ENCODE measurements at regions not wholly inside any gene's neighbourhood (a gene's known extent, or its start where the extent isn't known, plus 50 kb on each side); places are given as distances from the start of the nearest gene placed in this dataset.

GRCh38 chr3:182440101-182440500 lies 353.2 kb upstream of the ATP11B start:
- no peak for FAIRE-seq
- no peak for DNase-seq (ENCODE audit: low spot score)

GRCh38 chr3:182445576-182445975 lies 347.7 kb upstream of the ATP11B start:
- no peak for FAIRE-seq
- no peak for DNase-seq (ENCODE audit: low spot score)

GRCh38 chr3:182450942-182451787 lies 342.1 kb upstream of the ATP11B start:
- no peak for FAIRE-seq
- DNase-seq (ENCODE audit: low spot score): no peak

- no peak for DNase-seq (ENCODE audit: low spot score)
- FAIRE-seq: no peak
Observed at GRCh38 chr3:182451871-182452270, 341.4 kb upstream of the ATP11B start.

- no peak for FAIRE-seq
- no peak for DNase-seq (ENCODE audit: low spot score)
Observed at GRCh38 chr3:182455011-182455410, 338.3 kb upstream of the ATP11B start.

GRCh38 chr3:182460303-182460702 lies 333.0 kb upstream of the ATP11B start:
- DNase-seq (ENCODE audit: low spot score) (no peak), FAIRE-seq (no peak)

GRCh38 chr3:182462152-182462551 lies 331.2 kb upstream of the ATP11B start:
- FAIRE-seq (no peak), DNase-seq (ENCODE audit: low spot score) (no peak)

- no peak for FAIRE-seq
- no peak for DNase-seq (ENCODE audit: low spot score)
Observed at GRCh38 chr3:182464513-182465145, 328.7 kb upstream of the ATP11B start.

- FAIRE-seq (no peak), DNase-seq (ENCODE audit: low spot score) (no peak)
Observed at GRCh38 chr3:182465301-182466185, 327.8 kb upstream of the ATP11B start.

- DNase-seq (ENCODE audit: low spot score): no peak
- FAIRE-seq: no peak
Observed at GRCh38 chr3:182469086-182469485, 324.2 kb upstream of the ATP11B start.

GRCh38 chr3:182470187-182470586 lies 323.1 kb upstream of the ATP11B start:
- FAIRE-seq (no peak), DNase-seq (ENCODE audit: low spot score) (no peak)

GRCh38 chr3:182473191-182473710 lies 320.1 kb upstream of the ATP11B start:
- DNase-seq (ENCODE audit: low spot score) (no peak), FAIRE-seq (no peak)

- no peak for FAIRE-seq
- DNase-seq (ENCODE audit: low spot score): no peak
Observed at GRCh38 chr3:182478369-182478768, 314.9 kb upstream of the ATP11B start.

GRCh38 chr3:182479419-182480336 lies 313.6 kb upstream of the ATP11B start:
- no peak for FAIRE-seq

GRCh38 chr3:182482705-182483104 lies 310.6 kb upstream of the ATP11B start:
- FAIRE-seq: no peak
- DNase-seq (ENCODE audit: low spot score): no peak

More at GRCh38 chr3:182479419-182480336, 313.6 kb upstream of the ATP11B start:
- no peak for DNase-seq (ENCODE audit: low spot score)

GRCh38 chr3:182484682-182485081 lies 308.6 kb upstream of the ATP11B start:
- no peak for FAIRE-seq
- no peak for DNase-seq (ENCODE audit: low spot score)

- FAIRE-seq (no peak), DNase-seq (ENCODE audit: low spot score) (no peak)
Observed at GRCh38 chr3:182485301-182485700, 308.0 kb upstream of the ATP11B start.

GRCh38 chr3:182486463-182486862 lies 306.8 kb upstream of the ATP11B start:
- no peak for FAIRE-seq
- no peak for DNase-seq (ENCODE audit: low spot score)

GRCh38 chr3:182487143-182487542 lies 306.2 kb upstream of the ATP11B start:
- DNase-seq (ENCODE audit: low spot score) (no peak), FAIRE-seq (no peak)

- FAIRE-seq (no peak), DNase-seq (ENCODE audit: low spot score) (no peak)
Observed at GRCh38 chr3:182487611-182488010, 305.7 kb upstream of the ATP11B start.
